ENCODE measurements at regions not wholly inside any gene's neighbourhood (a gene's known extent, or its start where the extent isn't known, plus 50 kb on each side); places are given as distances from the start of the nearest gene placed in this dataset.
"Not testable (repeated sequence)": the region's sequence is repeated elsewhere in the genome, so short reads cannot be mapped to it uniquely, and the experiment has no call there.

DNA sequence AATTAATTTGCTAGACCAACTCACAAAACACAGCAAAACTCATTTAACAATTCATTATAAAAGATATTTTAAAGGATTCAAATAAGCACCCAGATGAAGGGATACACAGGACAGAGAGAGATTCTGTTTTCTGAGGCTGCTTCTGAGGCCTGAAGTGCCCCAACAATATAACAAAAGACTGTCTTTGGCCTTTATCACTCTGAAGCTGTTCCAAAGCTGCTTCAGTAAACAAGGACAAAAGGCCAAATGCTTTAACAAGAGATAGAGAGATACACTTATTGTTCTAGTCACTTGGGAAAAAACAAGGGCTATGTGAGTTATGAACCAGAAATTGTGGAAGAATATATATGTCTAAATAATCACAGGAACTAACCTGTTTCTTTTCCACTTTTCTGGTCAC, 223.7 kb downstream of the CXCL12 start:
- Mint-ChIP-seq H3K9me3 (no peaks in the 10 kb centered on the region), H3K36me3 (ENCODE audit: insufficient read depth) (no peaks in the 10 kb centered on the region), H3K4me3 (no peak overlapping the region), H3K27me3 (no peaks in the 10 kb centered on the region), H3K4me1 (no peaks in the 10 kb centered on the region), H3K27ac (ENCODE audit: low read depth) (no peak overlapping the region)
- ATAC-seq (replicated peaks; ENCODE audit: extremely low read depth, poor library complexity, severe bottlenecking) = no peak
- no peak for DNase-seq (ENCODE audit: low spot score in 2 of 2)

- DNase-seq (ENCODE audit: low spot score in 2 of 2) = no peak
- Mint-ChIP-seq H3K27me3 (peaks cover 4% of the 10 kb centered on the region), H3K4me1 (no peaks in the 10 kb centered on the region), H3K27ac (ENCODE audit: low read depth) (no peak overlapping the region), H3K9me3 (peaks cover under 1% of the 10 kb centered on the region), H3K36me3 (ENCODE audit: insufficient read depth) (no peaks in the 10 kb centered on the region), H3K4me3 (no peak overlapping the region)
- ATAC-seq (replicated peaks; ENCODE audit: extremely low read depth, poor library complexity, severe bottlenecking) = no peak
These were observed 227.3 kb downstream of the CXCL12 start for GRCh38 chr10:44157574-44157973.

DNA sequence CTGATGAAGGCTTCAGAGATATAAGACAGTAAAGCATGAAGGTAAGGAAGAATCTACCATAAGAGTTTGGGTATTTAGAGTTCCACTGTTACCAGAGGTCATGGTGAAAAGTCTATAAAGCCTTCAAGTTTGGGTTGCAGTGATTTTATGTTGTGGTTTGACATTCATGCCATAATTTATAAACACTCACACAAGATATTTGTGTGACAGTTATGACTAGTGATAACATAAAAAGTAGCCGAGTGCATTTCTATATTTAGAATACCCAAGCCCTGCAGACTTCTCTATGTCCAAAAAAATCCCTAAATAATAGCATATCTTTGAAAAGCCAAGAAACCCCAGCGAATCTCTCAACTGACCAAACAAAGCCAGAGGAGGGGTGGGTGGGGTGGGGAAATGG, 229.9 kb downstream of the CXCL12 start:
- Mint-ChIP-seq H3K36me3 (ENCODE audit: insufficient read depth) (no peaks in the 10 kb centered on the region), H3K27me3 (peaks cover 28% of the 10 kb centered on the region), H3K4me3 (no peak overlapping the region), H3K9me3 (peaks cover 12% of the 10 kb centered on the region), H3K4me1 (no peaks in the 10 kb centered on the region), H3K27ac (ENCODE audit: low read depth) (no peak overlapping the region)
- no peak for ATAC-seq (replicated peaks; ENCODE audit: extremely low read depth, poor library complexity, severe bottlenecking)
- DNase-seq (ENCODE audit: low spot score in 2 of 2) = no peak

GRCh38 chr10:44153918-44154670, 230.8 kb downstream of the CXCL12 start:
- no peak for ATAC-seq (replicated peaks; ENCODE audit: extremely low read depth, poor library complexity, severe bottlenecking)
- no peak for DNase-seq (ENCODE audit: low spot score in 2 of 2)
- H3K9me3 Mint-ChIP-seq = peaks cover 12% of the 10 kb centered on the region
- H3K4me1 Mint-ChIP-seq = no peaks in the 10 kb centered on the region
- no peak overlapping the region for H3K4me3 Mint-ChIP-seq
- no peak overlapping the region for H3K27ac Mint-ChIP-seq (ENCODE audit: low read depth)
- no peaks in the 10 kb centered on the region for H3K36me3 Mint-ChIP-seq (ENCODE audit: insufficient read depth)
- H3K27me3 Mint-ChIP-seq = peaks cover 36% of the 10 kb centered on the region

GRCh38 chr10:44143556-44143955, 241.3 kb downstream of the CXCL12 start:
- Mint-ChIP-seq H3K4me1 (no peaks in the 10 kb centered on the region), H3K9me3 (no peaks in the 10 kb centered on the region), H3K27ac (ENCODE audit: low read depth) (no peak overlapping the region), H3K27me3 (peaks cover 18% of the 10 kb centered on the region), H3K4me3 (no peak overlapping the region), H3K36me3 (ENCODE audit: insufficient read depth) (no peaks in the 10 kb centered on the region)
- no peak for ATAC-seq (replicated peaks; ENCODE audit: extremely low read depth, poor library complexity, severe bottlenecking)
- no peak for DNase-seq (ENCODE audit: low spot score in 2 of 2)

- DNase-seq (ENCODE audit: low spot score in 2 of 2) (no peak), ATAC-seq (replicated peaks; ENCODE audit: extremely low read depth, poor library complexity, severe bottlenecking) (no peak)
- peaks cover 30% of the 10 kb centered on the region for H3K27me3 Mint-ChIP-seq
- H3K9me3 Mint-ChIP-seq = no peaks in the 10 kb centered on the region
- no peak overlapping the region for H3K4me3 Mint-ChIP-seq
- no peak overlapping the region for H3K27ac Mint-ChIP-seq (ENCODE audit: low read depth)
- no peaks in the 10 kb centered on the region for H3K36me3 Mint-ChIP-seq (ENCODE audit: insufficient read depth)
- H3K4me1 Mint-ChIP-seq = no peaks in the 10 kb centered on the region
These were observed 252.3 kb downstream of the CXCL12 start for GRCh38 chr10:44132361-44133289.

- ATAC-seq (replicated peaks; ENCODE audit: extremely low read depth, poor library complexity, severe bottlenecking) (no peak), DNase-seq (ENCODE audit: low spot score in 2 of 2) (no peak)
These were observed 258.6 kb downstream of the CXCL12 start for GRCh38 chr10:44126291-44126717.

GRCh38 chr10:44125879-44126278, 259.0 kb downstream of the CXCL12 start:
- peaks cover 19% of the 10 kb centered on the region for H3K27me3 Mint-ChIP-seq
- H3K27ac Mint-ChIP-seq (ENCODE audit: low read depth) = no peak overlapping the region
- ATAC-seq (replicated peaks; ENCODE audit: extremely low read depth, poor library complexity, severe bottlenecking) (no peak), DNase-seq (ENCODE audit: low spot score in 2 of 2) (no peak)
- no peaks in the 10 kb centered on the region for H3K9me3 Mint-ChIP-seq
- no peak overlapping the region for H3K4me3 Mint-ChIP-seq
- H3K4me1 Mint-ChIP-seq = no peaks in the 10 kb centered on the region
- H3K36me3 Mint-ChIP-seq (ENCODE audit: insufficient read depth) = no peaks in the 10 kb centered on the region

More at GRCh38 chr10:44126291-44126717, 258.6 kb downstream of the CXCL12 start:
- peaks cover 20% of the 10 kb centered on the region for H3K27me3 Mint-ChIP-seq
- no peak overlapping the region for H3K4me3 Mint-ChIP-seq
- H3K36me3 Mint-ChIP-seq (ENCODE audit: insufficient read depth) = no peaks in the 10 kb centered on the region
- H3K4me1 Mint-ChIP-seq = no peaks in the 10 kb centered on the region
- no peaks in the 10 kb centered on the region for H3K9me3 Mint-ChIP-seq
- H3K27ac Mint-ChIP-seq (ENCODE audit: low read depth) = no peak overlapping the region

DNA sequence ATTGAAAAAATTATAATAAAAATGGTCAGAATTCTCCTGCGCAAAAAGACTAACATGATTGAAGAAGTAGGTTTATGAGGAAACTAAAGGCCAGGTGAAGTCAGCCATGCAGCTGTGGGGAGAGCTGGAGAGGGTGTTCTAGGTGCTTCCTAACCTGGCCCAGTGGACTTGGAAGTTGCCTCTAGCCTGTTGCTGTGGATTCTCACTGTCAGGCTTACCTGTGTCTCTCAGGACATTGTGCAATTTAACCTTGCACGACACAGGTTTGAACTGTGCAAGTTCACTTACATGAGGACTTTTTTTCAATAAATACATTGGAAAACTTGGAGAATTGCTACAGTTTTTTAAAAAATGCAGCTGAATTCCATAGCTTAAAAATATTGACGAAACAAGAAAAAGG, 266.4 kb downstream of the CXCL12 start:
- Mint-ChIP-seq H3K4me1 (no peaks in the 10 kb centered on the region), H3K27me3 (peaks cover 49% of the 10 kb centered on the region), H3K27ac (ENCODE audit: low read depth) (no peak overlapping the region), H3K9me3 (no peaks in the 10 kb centered on the region), H3K36me3 (ENCODE audit: insufficient read depth) (no peaks in the 10 kb centered on the region), H3K4me3 (no peak overlapping the region)
- ATAC-seq (replicated peaks; ENCODE audit: extremely low read depth, poor library complexity, severe bottlenecking) (no peak), DNase-seq (ENCODE audit: low spot score in 2 of 2) (no peak)

- no peaks in the 10 kb centered on the region for H3K4me1 Mint-ChIP-seq
- ATAC-seq (replicated peaks; ENCODE audit: extremely low read depth, poor library complexity, severe bottlenecking) = no peak
- no peak overlapping the region for H3K27ac Mint-ChIP-seq (ENCODE audit: low read depth)
- no peak overlapping the region for H3K4me3 Mint-ChIP-seq
- H3K27me3 Mint-ChIP-seq = peaks cover 64% of the 10 kb centered on the region
- H3K36me3 Mint-ChIP-seq (ENCODE audit: insufficient read depth) = no peaks in the 10 kb centered on the region
- peaks cover 1% of the 10 kb centered on the region for H3K9me3 Mint-ChIP-seq
- DNase-seq (ENCODE audit: low spot score in 2 of 2) = no peak
These were observed 268.4 kb downstream of the CXCL12 start for GRCh38 chr10:44116474-44116873.

GRCh38 chr10:44115516-44115915, 269.4 kb downstream of the CXCL12 start:
- Mint-ChIP-seq H3K4me1 (no peaks in the 10 kb centered on the region), H3K27ac (ENCODE audit: low read depth) (no peak overlapping the region), H3K36me3 (ENCODE audit: insufficient read depth) (no peaks in the 10 kb centered on the region), H3K4me3 (no peak overlapping the region), H3K27me3 (peaks cover 74% of the 10 kb centered on the region), H3K9me3 (peaks cover 7% of the 10 kb centered on the region)
- DNase-seq (ENCODE audit: low spot score in 2 of 2) (no peak), ATAC-seq (replicated peaks; ENCODE audit: extremely low read depth, poor library complexity, severe bottlenecking) (no peak)

- H3K27me3 Mint-ChIP-seq = peaks cover 81% of the 10 kb centered on the region
- H3K9me3 Mint-ChIP-seq = peaks cover 12% of the 10 kb centered on the region
- H3K4me3 Mint-ChIP-seq = no peak overlapping the region
- DNase-seq (ENCODE audit: low spot score in 2 of 2) (no peak), ATAC-seq (replicated peaks; ENCODE audit: extremely low read depth, poor library complexity, severe bottlenecking) (no peak)
- H3K36me3 Mint-ChIP-seq (ENCODE audit: insufficient read depth) = no peaks in the 10 kb centered on the region
- H3K27ac Mint-ChIP-seq (ENCODE audit: low read depth) = no peak overlapping the region
- no peaks in the 10 kb centered on the region for H3K4me1 Mint-ChIP-seq
These were observed 270.5 kb downstream of the CXCL12 start for GRCh38 chr10:44114441-44114840.

DNA sequence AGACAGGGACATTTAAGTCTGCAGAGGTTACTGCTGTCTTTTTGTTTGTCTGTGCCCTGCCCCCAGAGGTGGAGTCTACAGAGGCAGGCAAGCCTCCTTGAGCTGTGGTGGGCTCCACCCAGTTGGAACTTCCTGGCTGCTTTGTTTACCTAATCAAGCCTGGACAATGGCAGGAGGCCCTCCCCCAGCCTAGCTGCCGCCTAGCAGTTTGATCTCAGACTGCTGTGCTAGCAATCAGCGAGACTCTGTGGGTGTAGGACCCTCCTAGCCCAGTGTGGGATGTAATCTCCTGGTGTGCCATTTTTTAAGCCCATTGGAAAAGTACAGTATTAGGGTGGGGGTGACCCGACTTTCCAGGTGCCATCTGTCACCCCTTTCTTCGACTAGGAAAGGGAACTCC, 272.6 kb downstream of the CXCL12 start:
- not testable (repeated sequence) for ATAC-seq (replicated peaks; ENCODE audit: extremely low read depth, poor library complexity, severe bottlenecking)

More for the DNA sequence above, 272.6 kb downstream of the CXCL12 start:
- H3K4me3 Mint-ChIP-seq; H3K36me3 Mint-ChIP-seq (ENCODE audit: insufficient read depth); H3K27ac Mint-ChIP-seq (ENCODE audit: low read depth); H3K4me1 Mint-ChIP-seq; DNase-seq (ENCODE audit: low spot score in 2 of 2): not testable (repeated sequence)
- H3K9me3 Mint-ChIP-seq = peaks cover 14% of the 10 kb centered on the region
- H3K27me3 Mint-ChIP-seq = peaks cover 73% of the 10 kb centered on the region
